Neural crest cell (in vitro differentiated cells): ENCODE measurements at regions not wholly inside any gene's neighbourhood (a gene's known extent, or its start where the extent isn't known, plus 50 kb on each side); places are given as distances from the start of the nearest gene placed in this dataset.

Experiments
- DNase-seq: peaks from one replicate; pipeline ENCODE4 v3.0.0; 2021; ENCODE audit warnings: low read depth, mixed read lengths, low spot score
- H3K27ac Mint-ChIP-seq: one replicate; pipeline ENCODE4 v1.8.0; 2021; ENCODE audit warnings: mild to moderate bottlenecking, mixed read lengths; ENCODE audit not compliant: unreplicated experiment
- H3K27me3 Mint-ChIP-seq: 2 replicates; pipeline ENCODE4 v1.8.0; 2021; ENCODE audit warnings: low read depth, mild to moderate bottlenecking, mixed read lengths
- H3K36me3 Mint-ChIP-seq: 2 replicates; pipeline ENCODE4 v1.8.0; 2021; ENCODE audit warnings: low read depth, mild to moderate bottlenecking, mixed read lengths
- H3K4me1 Mint-ChIP-seq: 2 replicates; pipeline ENCODE4 v1.8.0; 2021; ENCODE audit warnings: mixed read lengths
- H3K4me3 Mint-ChIP-seq: one replicate; pipeline ENCODE4 v1.8.0; 2021; ENCODE audit warnings: mild to moderate bottlenecking, mixed read lengths
- H3K9me3 Mint-ChIP-seq: 2 replicates; pipeline ENCODE4 v1.8.0; 2021; ENCODE audit warnings: mixed read lengths
- TF ChIP-seq, protein P1 (sequence below): fragments of 200-600 bp; sonication (generic); conservative IDR thresholded peaks from 2 replicates; pipeline ENCODE4 v1.5.0; 2021; ENCODE audit warnings: antibody characterized with exemption, mild to moderate bottlenecking

DNA sequence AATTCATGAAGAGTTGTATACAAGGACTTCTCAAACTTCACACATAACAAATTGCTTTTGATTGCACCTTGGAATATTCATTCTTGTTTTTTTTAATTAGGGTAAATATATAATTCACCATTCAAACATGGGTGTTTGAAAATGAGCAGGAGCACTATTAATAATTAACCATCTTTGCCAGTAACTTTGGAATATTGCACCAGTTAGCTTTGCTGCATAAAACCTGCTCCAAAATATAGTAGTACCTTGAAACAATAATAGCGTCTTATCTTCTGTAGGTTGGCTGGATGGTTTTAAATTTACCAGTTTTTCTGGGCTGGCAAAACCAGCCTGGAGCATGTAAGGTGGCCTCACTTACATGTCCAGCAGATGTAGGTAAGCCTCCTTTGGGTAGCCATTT is 1112.4 kb downstream of the TRHDE start:
- Mint-ChIP-seq H3K4me3 (no peak overlapping the region), H3K27me3 (no peaks in the 10 kb centered on the region), H3K4me1 (no peaks in the 10 kb centered on the region), H3K27ac (no peak overlapping the region), H3K36me3 (no peaks in the 10 kb centered on the region), H3K9me3 (no peaks in the 10 kb centered on the region)
- TF ChIP-seq, protein P1, sequence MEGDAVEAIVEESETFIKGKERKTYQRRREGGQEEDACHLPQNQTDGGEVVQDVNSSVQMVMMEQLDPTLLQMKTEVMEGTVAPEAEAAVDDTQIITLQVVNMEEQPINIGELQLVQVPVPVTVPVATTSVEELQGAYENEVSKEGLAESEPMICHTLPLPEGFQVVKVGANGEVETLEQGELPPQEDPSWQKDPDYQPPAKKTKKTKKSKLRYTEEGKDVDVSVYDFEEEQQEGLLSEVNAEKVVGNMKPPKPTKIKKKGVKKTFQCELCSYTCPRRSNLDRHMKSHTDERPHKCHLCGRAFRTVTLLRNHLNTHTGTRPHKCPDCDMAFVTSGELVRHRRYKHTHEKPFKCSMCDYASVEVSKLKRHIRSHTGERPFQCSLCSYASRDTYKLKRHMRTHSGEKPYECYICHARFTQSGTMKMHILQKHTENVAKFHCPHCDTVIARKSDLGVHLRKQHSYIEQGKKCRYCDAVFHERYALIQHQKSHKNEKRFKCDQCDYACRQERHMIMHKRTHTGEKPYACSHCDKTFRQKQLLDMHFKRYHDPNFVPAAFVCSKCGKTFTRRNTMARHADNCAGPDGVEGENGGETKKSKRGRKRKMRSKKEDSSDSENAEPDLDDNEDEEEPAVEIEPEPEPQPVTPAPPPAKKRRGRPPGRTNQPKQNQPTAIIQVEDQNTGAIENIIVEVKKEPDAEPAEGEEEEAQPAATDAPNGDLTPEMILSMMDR = no peak
- DNase-seq = no peak

GRCh38 chr12:73390261-73390660 is 1118.1 kb downstream of the TRHDE start:
- H3K9me3 Mint-ChIP-seq = peaks cover 3% of the 10 kb centered on the region
- DNase-seq = no peak
- no peak overlapping the region for H3K4me3 Mint-ChIP-seq
- no peaks in the 10 kb centered on the region for H3K27me3 Mint-ChIP-seq
- no peaks in the 10 kb centered on the region for H3K4me1 Mint-ChIP-seq
- H3K36me3 Mint-ChIP-seq = no peaks in the 10 kb centered on the region
- H3K27ac Mint-ChIP-seq = no peak overlapping the region
- TF ChIP-seq, protein P1 = no peak

DNA sequence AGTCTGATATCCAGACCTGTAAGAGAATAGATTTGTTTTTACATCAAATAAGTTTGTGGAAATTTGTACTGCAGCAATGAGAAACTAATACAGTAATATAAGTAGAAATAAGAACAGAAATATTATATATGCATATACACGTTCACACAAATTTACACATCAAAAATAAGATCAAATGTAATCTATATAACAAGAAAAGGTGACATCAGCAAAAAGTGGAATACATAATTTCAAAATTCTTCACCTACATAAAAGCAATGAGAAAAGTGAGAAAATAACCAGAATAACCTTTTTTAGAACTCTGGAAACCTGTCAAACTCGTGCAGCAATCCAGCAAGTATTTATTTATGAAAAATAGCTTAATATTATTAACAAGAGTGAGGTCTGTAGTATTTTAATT is 1124.6 kb upstream of the ATXN7L3B start:
- Mint-ChIP-seq H3K27ac (no peak overlapping the region), H3K27me3 (no peaks in the 10 kb centered on the region), H3K4me3 (no peak overlapping the region), H3K4me1 (no peaks in the 10 kb centered on the region), H3K9me3 (peaks cover 16% of the 10 kb centered on the region), H3K36me3 (peaks cover 6% of the 10 kb centered on the region)
- TF ChIP-seq, protein P1 = no peak
- DNase-seq = no peak

- peaks cover 16% of the 10 kb centered on the region for H3K9me3 Mint-ChIP-seq
Measured at GRCh38 chr12:73413974-73414373, 1123.7 kb upstream of the ATXN7L3B start.

GRCh38 chr12:73414926-73415325 is 1122.7 kb upstream of the ATXN7L3B start:
- H3K4me1 Mint-ChIP-seq = no peaks in the 10 kb centered on the region
- no peak overlapping the region for H3K4me3 Mint-ChIP-seq
- H3K9me3 Mint-ChIP-seq = peaks cover 16% of the 10 kb centered on the region
- H3K36me3 Mint-ChIP-seq = peaks cover 6% of the 10 kb centered on the region
- H3K27ac Mint-ChIP-seq = no peak overlapping the region
- DNase-seq = no peak
- TF ChIP-seq, protein P1 = no peak
- no peaks in the 10 kb centered on the region for H3K27me3 Mint-ChIP-seq

More at GRCh38 chr12:73413974-73414373, 1123.7 kb upstream of the ATXN7L3B start:
- Mint-ChIP-seq H3K4me3 (no peak overlapping the region), H3K4me1 (no peaks in the 10 kb centered on the region), H3K36me3 (peaks cover 6% of the 10 kb centered on the region), H3K27ac (no peak overlapping the region), H3K27me3 (no peaks in the 10 kb centered on the region)
- TF ChIP-seq, protein P1 = no peak
- DNase-seq = no peak

- no peak for DNase-seq
- peaks cover 3% of the 10 kb centered on the region for H3K36me3 Mint-ChIP-seq
- no peaks in the 10 kb centered on the region for H3K27me3 Mint-ChIP-seq
- TF ChIP-seq, protein P1 = no peak
- no peak overlapping the region for H3K4me3 Mint-ChIP-seq
- peaks cover 10% of the 10 kb centered on the region for H3K9me3 Mint-ChIP-seq
- no peaks in the 10 kb centered on the region for H3K4me1 Mint-ChIP-seq
- H3K27ac Mint-ChIP-seq = no peak overlapping the region
Measured at GRCh38 chr12:73418541-73418940, 1119.1 kb upstream of the ATXN7L3B start.
